ENCODE measurements at regions not wholly inside any gene's neighbourhood (a gene's known extent, or its start where the extent isn't known, plus 50 kb on each side); places are given as distances from the start of the nearest gene placed in this dataset.
"Not testable (repeated sequence)": the region's sequence is repeated elsewhere in the genome, so short reads cannot be mapped to it uniquely, and the experiment has no call there.

GRCh38 chr2:18046017-18046416 is 167.6 kb downstream of the KCNS3 start:
- no peak overlapping the region for H3K27ac ChIP-seq
- ATAC-seq, result no peak
- intact Hi-C loops (cut with DNase I), result no loop called here

GRCh38 chr2:18045230-18045629 is 166.8 kb downstream of the KCNS3 start:
- Histone ChIP-seq H3K36me3 (no peaks in the 10 kb centered on the region), H3K4me3 (no peak overlapping the region), H3K27me3 (no peaks in the 10 kb centered on the region), H3K27ac (no peak overlapping the region), H3K9me3 (no peaks in the 10 kb centered on the region), H3K4me1 (peaks cover 16% of the 10 kb centered on the region)
- no peak for ATAC-seq
- no peak for DNase-seq
- no peak for TF ChIP-seq CTCF (IDR thresholded peaks at IDR 0.05)
- intact Hi-C loops (cut with DNase I), result no loop called here

More at GRCh38 chr2:18046017-18046416, 167.6 kb downstream of the KCNS3 start:
- no peaks in the 10 kb centered on the region for H3K36me3 ChIP-seq
- no peaks in the 10 kb centered on the region for H3K27me3 ChIP-seq
- no peaks in the 10 kb centered on the region for H3K9me3 ChIP-seq
- no peak for DNase-seq
- H3K4me3 ChIP-seq, result no peak overlapping the region
- H3K4me1 ChIP-seq, result peaks cover 16% of the 10 kb centered on the region
- no peak for TF ChIP-seq CTCF (IDR thresholded peaks at IDR 0.05)

GRCh38 chr2:18017381-18017780 is 138.9 kb downstream of the KCNS3 start:
- H3K36me3 ChIP-seq; H3K27me3 ChIP-seq; H3K27ac ChIP-seq; ATAC-seq; H3K4me3 ChIP-seq; H3K9me3 ChIP-seq; DNase-seq; H3K4me1 ChIP-seq; intact Hi-C loops (cut with DNase I): not testable (repeated sequence)

GRCh38 chr2:18009891-18010290 is 131.4 kb downstream of the KCNS3 start:
- DNase-seq (no peak), ATAC-seq (no peak)
- peaks cover 3% of the 10 kb centered on the region for H3K4me1 ChIP-seq
- no peaks in the 10 kb centered on the region for H3K9me3 ChIP-seq
- H3K4me3 ChIP-seq, result no peak overlapping the region
- H3K27me3 ChIP-seq, result no peaks in the 10 kb centered on the region
- no peak for TF ChIP-seq CTCF (IDR thresholded peaks at IDR 0.05)
- H3K36me3 ChIP-seq, result no peaks in the 10 kb centered on the region
- intact Hi-C loops (cut with DNase I), result no loop called here
- no peak overlapping the region for H3K27ac ChIP-seq

- ATAC-seq, result no peak
- intact Hi-C loops (cut with DNase I), result no loop called here
Measured at GRCh38 chr2:18005411-18005810, 126.9 kb downstream of the KCNS3 start.

GRCh38 chr2:18001671-18002070 is 123.2 kb downstream of the KCNS3 start:
- Histone ChIP-seq H3K9me3 (no peaks in the 10 kb centered on the region), H3K27ac (no peak overlapping the region), H3K27me3 (no peaks in the 10 kb centered on the region), H3K4me1 (peaks cover 3% of the 10 kb centered on the region), H3K36me3 (no peaks in the 10 kb centered on the region), H3K4me3 (no peak overlapping the region)
- intact Hi-C loops (cut with DNase I), result no loop called here
- no peak for ATAC-seq
- DNase-seq, result no peak
- no peak for TF ChIP-seq CTCF (IDR thresholded peaks at IDR 0.05)

More at GRCh38 chr2:18005411-18005810, 126.9 kb downstream of the KCNS3 start:
- no peak for DNase-seq
- TF ChIP-seq CTCF (IDR thresholded peaks at IDR 0.05), result no peak
- H3K27me3 ChIP-seq, result no peaks in the 10 kb centered on the region
- H3K36me3 ChIP-seq, result no peaks in the 10 kb centered on the region
- no peaks in the 10 kb centered on the region for H3K9me3 ChIP-seq
- no peak overlapping the region for H3K27ac ChIP-seq
- no peak overlapping the region for H3K4me3 ChIP-seq
- H3K4me1 ChIP-seq, result peaks cover 3% of the 10 kb centered on the region
